ENCODE measurements at regions not wholly inside any gene's neighbourhood (a gene's known extent, or its start where the extent isn't known, plus 50 kb on each side); places are given as distances from the start of the nearest gene placed in this dataset.

DNA sequence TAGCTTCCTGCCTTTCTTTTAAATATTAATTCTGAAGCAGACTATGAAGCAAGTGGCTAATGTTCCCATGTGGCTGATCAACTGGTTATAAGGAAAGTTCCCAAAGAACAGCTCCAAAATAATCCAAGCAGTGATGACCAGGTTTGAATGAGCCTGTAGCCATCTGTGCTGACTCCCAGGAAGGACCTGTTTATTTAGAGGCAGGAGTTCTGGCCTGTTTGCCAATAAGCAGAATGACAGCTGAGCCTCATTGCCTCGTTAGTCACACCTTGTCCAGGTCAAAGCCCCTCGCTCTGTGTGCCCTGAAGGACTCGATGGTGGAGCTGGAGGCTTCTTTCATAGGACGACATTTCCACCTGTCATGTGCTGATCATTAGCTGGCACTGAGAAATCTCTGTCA is 97.4 kb downstream of the TMEM170B start:
- TF ChIP-seq, protein P1, sequence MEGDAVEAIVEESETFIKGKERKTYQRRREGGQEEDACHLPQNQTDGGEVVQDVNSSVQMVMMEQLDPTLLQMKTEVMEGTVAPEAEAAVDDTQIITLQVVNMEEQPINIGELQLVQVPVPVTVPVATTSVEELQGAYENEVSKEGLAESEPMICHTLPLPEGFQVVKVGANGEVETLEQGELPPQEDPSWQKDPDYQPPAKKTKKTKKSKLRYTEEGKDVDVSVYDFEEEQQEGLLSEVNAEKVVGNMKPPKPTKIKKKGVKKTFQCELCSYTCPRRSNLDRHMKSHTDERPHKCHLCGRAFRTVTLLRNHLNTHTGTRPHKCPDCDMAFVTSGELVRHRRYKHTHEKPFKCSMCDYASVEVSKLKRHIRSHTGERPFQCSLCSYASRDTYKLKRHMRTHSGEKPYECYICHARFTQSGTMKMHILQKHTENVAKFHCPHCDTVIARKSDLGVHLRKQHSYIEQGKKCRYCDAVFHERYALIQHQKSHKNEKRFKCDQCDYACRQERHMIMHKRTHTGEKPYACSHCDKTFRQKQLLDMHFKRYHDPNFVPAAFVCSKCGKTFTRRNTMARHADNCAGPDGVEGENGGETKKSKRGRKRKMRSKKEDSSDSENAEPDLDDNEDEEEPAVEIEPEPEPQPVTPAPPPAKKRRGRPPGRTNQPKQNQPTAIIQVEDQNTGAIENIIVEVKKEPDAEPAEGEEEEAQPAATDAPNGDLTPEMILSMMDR (IDR thresholded peaks at IDR 0.05; ENCODE audit: extremely low read depth in 1 of 2, insufficient read depth in 1 of 2, low read depth in 1 of 2, low read length in 2 of 2) = no peak
- TF ChIP-seq MYC (IDR thresholded peaks at IDR 0.05; ENCODE audit: low read depth, low read length) (no peak), POLR2A (IDR thresholded peaks at IDR 0.05; ENCODE audit: low read depth, low read length) (no peak), POLR2AphosphoS5 (IDR thresholded peaks at IDR 0.05; ENCODE audit: insufficient read depth, low read depth, low read length) (no peak), GATA2 (IDR thresholded peaks at IDR 0.05; ENCODE audit: insufficient read depth, insufficient read length, low read depth, low read length) (no peak), EZH2 (IDR thresholded peaks at IDR 0.05; ENCODE audit: borderline replicate concordance, low read depth, low read length, severe bottlenecking) (no peak), FOS (IDR thresholded peaks at IDR 0.05; ENCODE audit: borderline replicate concordance, insufficient read depth, low read length) (no peak), JUN (IDR thresholded peaks at IDR 0.05; ENCODE audit: borderline replicate concordance, insufficient read depth, insufficient read length, low read depth) (no peak)
- TF ChIP-seq, protein P2, sequence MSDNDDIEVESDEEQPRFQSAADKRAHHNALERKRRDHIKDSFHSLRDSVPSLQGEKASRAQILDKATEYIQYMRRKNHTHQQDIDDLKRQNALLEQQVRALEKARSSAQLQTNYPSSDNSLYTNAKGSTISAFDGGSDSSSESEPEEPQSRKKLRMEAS (IDR thresholded peaks at IDR 0.05; ENCODE audit: insufficient read depth, insufficient read length) = no peak
- no peak overlapping the region for H3K9ac ChIP-seq (replicated peaks; ENCODE audit: extremely low read depth, insufficient read depth, low read length)
- CTCF ChIA-PET = interaction anchor here (1.2 to 1.6 kb wide), 3 partner anchors 10 to 21 kb away, joined by 3 to 5 read pairs (median 3); no protein-coding TSS in a partner anchor
- FAIRE-seq = no peak
- H3K27me3 ChIP-seq (ENCODE audit: control insufficient read depth in 2 of 2, insufficient read depth in 2 of 2, low read length in 2 of 2) = no peaks in the 10 kb centered on the region
- no peaks in the 10 kb centered on the region for H3K36me3 ChIP-seq (ENCODE audit: control insufficient read depth in 2 of 2, extremely low read depth in 1 of 2, insufficient read depth in 2 of 2, low read length in 2 of 2)
- dilution Hi-C loops (cut with MboI; ENCODE audit: extremely low pct_ligation_motif_present, low sequenced_read_pairs) = no loop called here
- POLR2A ChIA-PET = no interaction called here
- H3K4me3 ChIP-seq (replicated peaks in 1 of 3; ENCODE audit: insufficient read depth in 1 of 3, low read depth in 1 of 3, low read length in 3 of 3) = no peak overlapping the region
- no peaks in the 10 kb centered on the region for H3K9me1 ChIP-seq (replicated peaks; ENCODE audit: control insufficient read depth, extremely low read depth, insufficient read depth, low read length)
- no peak overlapping the region for H3K4me2 ChIP-seq (ENCODE audit: insufficient read depth, low read length)
- no peaks in the 10 kb centered on the region for H3K4me1 ChIP-seq (ENCODE audit: control insufficient read depth, extremely low read depth, insufficient read depth, low read length)
- no peaks in the 10 kb centered on the region for H4K20me1 ChIP-seq (replicated peaks; ENCODE audit: control insufficient read depth, extremely low read depth, insufficient read depth, low read length)
- intact Hi-C loops (cut with micrococcal nuclease) = no loop called here
- H2AFZ ChIP-seq (ENCODE audit: low read depth, low read length) = no peak overlapping the region
- no peak overlapping the region for H3K27ac ChIP-seq (ENCODE audit: insufficient read depth, low read depth, low read length)
- no TSS peak for BruUV-seq (replicated peaks)
- H3K9me3 ChIP-seq (replicated peaks; ENCODE audit: control insufficient read depth, insufficient read depth, low read length) = no peaks in the 10 kb centered on the region
- DNase-seq (ENCODE audit: low read depth, low spot score) = no peak
- no peaks in the 10 kb centered on the region for H3K79me2 ChIP-seq (ENCODE audit: control insufficient read depth, insufficient read depth, low read length)

Data from endothelial cell of umbilical vein (primary cell).